HG03108 (cell line): ENCODE measurements at regions not wholly inside any gene's neighbourhood (a gene's known extent, or its start where the extent isn't known, plus 50 kb on each side); places are given as distances from the start of the nearest gene placed in this dataset.

Source experiments
- ATAC-seq: cut with Tn5 transposase; IDR thresholded peaks from one replicate; pipeline ENCODE4 v1.9.1; 2021; ENCODE audit warnings: moderate library complexity; ENCODE audit not compliant: unreplicated experiment

DNA sequence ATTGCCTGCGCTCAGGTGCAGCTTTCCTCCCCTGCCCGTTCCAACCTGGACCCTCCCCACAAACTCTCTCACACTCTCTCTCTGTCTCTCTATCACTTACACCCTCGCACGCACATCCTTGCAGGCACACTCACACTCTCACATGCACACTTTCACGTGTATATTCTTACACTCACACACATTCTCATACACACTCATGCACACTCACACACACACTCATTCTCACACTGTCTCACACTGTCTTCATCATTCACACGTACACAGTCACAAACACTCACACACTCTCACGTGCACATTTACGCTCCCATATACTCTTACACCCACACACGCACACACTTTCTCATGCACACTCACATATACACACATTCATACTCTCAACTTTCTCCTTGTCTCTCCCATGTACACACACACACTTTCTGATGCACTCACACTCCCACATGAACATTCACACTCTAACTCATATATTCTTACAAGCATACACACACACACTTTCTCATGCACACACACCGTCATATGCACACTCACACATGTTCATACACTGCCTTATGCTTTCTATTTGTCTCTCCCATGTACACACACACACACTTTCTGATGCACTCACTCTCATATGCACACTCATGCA, 229.3 kb downstream of the SNX18 start:
- no peak for ATAC-seq

DNA sequence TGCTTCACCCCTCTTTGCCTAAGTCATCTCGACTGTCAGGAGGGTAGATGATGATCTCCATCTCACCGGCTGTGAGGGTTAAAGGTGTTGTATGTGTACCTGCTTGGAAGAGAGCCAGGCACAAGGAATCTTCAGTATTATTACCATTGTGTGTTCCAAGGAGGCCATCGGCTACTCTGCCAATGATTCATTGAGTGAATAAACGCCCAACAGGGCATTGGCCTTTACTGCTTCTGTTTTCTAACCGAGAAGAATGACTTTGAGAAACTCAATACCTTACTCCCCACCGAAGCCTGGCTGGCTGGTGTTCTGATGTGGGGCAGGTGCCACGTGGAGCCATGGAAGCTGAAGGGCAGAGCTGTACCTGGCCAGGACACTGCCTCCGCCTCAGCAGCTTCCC, 228.8 kb downstream of the SNX18 start:
- ATAC-seq = no peak

DNA sequence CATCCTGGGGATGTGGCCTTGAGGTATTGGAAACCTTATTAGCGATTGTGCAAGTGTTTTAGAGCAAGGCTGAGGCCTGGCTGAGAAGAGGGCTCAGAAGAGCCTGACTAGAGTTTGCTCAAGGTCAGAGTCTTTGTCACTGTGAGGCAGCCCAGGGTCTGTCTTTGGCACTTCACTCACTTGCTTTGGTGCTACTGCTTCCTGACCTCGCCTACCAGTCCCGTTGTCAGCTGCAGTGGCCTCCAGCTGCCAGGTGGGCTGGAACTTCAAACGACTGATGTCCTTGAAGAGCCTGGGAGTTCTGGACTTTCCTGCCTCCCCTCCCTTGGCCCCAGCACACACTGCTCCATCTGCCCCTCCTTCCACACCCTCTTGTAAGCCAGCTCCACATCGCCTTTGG, 228.0 kb downstream of the SNX18 start:
- ATAC-seq = no peak

DNA sequence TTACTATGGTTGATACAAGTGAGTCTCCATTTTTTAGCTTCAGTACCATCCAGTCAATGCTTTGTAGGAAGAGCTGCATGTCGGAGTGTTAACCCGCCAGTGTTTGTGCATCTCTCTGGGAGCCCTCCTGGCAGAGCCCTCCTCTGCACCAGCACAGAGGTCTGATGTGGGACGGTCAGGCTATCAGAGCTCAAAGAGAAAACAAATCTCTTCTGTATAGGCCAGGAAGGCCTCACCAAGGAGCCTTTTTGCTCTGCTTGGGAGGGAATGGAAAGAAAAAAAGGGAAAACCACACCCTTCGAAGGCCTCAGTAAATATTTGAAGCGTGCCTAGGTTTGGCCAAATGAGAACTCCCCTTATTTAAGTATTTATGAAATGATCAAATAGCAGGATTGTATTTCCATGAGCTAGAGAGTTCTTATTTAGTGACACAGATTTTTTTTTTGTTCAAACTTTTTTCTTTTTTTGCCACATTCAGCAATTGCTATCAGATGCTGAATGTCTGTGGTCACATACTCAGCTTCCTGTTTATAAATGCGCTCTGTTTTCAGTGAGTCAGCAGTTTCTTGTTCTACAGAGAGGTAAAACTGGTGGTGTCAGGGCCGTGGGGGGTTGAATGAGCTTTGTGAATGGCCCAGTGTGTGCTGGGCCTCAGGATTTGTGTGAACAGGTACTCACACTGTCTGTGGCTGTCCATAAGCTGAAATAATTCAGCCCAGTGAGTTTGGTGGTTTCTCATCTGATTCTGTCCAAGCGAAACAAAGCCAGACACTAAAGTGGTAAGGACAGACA, 226.6 kb downstream of the SNX18 start:
- ATAC-seq = peak; percentile 82

DNA sequence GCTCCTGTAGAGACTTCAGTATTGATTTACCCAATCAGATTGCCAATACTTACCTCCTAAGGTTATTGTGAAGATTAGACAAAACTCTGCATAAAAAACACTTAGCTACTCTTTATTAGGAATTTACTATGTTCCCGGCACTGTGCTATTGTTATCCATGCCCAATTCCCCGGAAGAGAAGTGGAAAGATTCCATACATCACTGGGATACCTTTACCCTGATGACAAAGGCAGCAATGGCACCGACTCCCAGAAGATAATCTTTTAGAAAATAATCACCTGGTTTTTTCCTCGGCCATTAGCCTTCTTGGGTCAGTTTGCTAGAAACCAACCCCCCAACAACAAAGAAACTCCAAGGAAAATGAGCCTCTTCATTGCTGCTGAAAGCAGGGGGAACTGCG, 226.0 kb downstream of the SNX18 start:
- ATAC-seq = no peak

DNA sequence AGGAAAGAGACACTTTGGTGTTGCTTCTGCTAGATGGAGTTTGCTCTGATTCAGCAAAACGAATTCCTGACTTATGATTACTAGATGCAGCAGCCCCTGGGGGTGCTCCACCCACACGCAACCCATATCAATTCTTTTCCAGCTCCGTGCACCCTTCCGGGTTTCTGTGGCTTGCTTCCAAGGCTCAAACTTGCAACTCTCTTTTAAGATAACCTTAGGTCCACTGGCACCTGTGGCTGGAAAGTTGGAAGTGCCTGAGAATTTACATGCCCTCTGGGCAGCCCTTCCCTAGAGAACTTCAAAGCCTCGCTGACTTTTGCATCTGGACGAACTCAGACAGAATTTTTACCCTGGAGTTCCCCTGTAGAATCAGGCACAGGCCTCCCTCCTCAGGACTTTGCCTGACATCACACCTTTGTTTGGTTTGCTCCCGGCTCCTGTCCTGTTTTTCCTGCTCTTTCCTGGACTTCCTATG, 224.9 kb downstream of the SNX18 start:
- ATAC-seq = no peak

DNA sequence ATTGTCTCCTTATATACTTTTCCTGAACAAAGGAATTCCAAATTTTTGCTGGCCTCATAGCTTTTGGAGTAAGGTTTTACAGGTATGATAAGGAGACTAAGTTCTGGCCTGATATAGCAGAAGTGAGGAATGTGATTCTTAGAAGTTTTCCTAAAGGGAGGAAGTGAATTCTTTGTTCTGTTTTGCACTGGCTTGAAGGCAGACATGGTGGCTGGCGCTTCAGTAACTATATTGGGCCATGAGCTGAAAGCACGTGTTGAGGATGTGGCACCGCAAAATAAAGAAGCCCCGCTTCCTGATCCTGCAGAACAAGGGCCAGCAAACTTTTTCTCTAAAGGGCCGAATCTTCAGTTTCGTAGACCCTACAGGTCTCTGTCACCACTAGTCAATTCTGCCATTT, 224.2 kb downstream of the SNX18 start:
- ATAC-seq = no peak

DNA sequence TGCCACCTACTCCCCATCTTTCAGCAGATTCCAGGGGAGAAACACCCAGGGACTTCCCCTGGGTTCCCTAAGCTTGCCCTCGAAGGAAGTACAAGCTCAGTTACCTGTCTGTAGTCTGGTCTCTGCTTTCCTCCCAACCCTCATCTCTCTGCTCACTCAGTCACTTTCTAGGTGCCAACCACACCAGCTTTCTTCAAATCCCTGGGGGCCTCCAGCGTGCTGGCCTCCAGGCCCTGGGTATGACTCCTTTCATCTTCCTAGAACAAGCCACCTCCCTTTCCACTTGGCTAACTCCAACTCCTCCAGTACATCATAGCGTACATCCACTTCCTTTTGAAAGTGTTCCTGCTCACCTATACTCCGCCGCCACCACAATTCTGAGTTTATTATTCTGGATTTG, 222.6 kb downstream of the SNX18 start:
- no peak for ATAC-seq

DNA sequence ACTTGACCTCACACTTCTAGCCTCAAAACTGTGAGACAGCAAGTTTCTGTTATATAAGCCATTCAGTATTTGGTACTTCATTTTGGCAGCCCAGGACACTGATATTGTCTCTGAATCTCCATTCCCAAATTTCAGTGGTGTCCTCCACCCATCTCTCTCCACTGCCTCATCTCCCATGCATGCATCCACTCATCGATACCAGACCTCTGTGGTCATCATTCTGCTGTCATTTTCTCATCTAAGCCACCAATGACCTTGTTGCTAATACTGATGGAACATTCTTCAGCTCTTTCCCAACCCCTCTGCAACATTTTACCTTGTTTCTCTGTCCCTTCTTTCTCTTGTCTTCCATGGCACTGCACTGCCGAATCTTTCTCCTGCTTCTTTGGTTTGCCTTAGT, 221.8 kb downstream of the SNX18 start:
- ATAC-seq = no peak

DNA sequence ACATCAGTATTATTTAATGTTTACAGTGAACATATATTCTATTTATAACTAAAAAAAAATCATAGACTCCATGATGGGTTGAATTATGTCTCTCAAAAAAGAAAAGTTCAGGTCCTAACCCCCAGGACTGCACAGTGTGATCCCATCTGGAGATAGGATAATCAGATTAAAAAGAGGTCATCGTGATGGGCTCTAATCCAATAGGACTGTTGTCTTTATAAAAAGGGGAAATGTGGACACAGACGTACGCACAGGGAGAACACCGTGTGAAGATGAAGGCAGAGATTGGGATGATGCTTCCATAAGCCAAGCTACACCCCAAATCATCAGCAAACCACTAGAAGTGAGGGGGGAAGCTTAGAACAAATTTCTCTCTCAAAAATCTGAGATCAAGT, 221.4 kb downstream of the SNX18 start:
- ATAC-seq = no peak

DNA sequence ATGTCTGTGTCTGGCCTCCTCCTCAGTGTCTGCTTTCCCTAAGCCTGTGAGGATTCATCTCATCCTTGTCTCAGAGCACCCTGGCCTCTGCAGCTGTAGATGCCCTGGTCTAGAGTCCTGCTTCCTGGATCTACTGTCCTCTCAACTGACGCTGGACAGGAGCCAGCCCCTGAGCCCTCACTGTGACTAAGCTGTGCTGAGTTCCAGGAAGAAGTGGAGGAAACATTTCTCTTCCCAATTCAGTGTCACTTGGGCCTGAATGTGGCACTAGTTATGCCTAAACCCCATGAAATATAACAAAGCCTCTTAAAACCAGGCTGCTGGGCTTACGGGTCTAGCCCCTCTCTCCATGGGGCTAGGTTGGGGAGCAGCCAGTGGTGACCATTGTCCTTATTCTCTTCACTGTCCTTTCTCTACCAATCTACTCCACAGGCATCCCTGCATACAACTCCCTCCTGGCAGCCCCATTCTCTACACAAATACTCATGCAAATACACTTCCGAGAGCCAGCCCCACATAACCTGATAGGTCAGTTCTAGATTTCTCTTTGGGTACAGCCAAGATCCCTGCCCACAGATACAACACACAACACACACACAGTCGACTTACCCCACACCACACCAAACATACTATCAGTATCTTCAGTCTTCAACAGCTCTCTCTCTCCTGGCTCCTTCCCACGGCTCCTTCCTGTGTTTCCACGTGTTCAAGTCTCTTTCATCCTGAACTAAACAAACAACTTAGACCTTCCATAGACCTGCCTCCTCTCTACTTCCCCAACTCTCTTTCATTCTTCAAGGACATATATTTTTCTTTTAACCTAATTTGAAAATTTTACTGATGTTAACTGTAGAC, 220.8 kb downstream of the SNX18 start:
- no peak for ATAC-seq

DNA sequence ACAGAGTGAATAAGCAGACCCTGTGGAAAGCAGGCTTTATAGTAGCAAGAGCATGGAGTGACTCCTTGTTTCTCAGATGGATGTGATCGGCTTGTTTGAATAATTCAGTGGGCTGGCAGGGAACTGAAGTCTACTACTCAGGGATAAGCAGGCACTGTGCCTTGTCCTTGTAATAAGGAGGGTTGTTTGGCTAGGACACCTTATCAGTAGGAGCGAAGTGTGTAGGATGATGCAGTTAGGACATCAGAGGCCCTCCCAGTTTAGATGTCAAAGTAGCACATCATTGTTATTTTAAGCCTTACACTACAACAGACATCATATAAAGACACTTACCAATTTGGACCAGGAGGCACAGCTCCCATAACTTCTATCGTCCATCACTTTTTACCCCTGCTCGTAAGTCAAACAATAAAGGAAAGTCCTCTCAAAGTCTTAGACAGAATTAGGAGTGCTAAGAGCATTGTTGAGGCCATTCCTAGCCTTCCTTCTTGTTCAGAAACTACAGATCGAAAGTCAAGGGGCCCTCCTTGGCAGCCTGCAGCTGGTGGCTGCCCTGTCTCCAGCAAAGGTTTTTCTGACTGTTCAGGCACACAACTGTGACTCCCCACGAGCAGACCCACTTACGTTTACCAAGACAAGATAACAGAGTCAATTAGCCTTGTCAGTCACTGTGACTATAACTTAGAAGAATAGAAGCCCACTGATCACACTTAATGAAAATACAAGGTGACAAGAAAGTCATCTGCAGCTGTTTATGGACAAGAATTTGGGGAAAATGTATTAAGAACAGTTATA, 218.6 kb downstream of the SNX18 start:
- no peak for ATAC-seq

DNA sequence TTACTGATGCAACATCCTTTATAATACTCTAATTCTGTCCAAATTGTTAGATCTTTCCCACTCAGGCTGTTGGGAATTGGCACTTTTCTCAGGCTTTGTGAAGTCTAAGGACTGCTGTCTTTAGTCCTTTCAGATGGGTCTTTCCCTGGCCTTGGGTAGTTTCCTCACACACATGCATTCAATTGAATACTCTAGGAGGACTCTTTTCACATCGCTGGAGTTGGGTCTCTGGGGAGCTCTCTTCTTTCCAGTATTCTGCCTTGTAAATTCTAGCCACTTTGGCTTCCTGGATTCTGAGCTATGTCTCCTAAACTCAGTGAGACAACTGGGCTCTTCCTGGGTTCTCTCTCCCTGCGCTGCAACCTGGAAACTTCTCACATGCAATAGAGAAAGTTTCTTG, 215.5 kb downstream of the SNX18 start:
- no peak for ATAC-seq

DNA sequence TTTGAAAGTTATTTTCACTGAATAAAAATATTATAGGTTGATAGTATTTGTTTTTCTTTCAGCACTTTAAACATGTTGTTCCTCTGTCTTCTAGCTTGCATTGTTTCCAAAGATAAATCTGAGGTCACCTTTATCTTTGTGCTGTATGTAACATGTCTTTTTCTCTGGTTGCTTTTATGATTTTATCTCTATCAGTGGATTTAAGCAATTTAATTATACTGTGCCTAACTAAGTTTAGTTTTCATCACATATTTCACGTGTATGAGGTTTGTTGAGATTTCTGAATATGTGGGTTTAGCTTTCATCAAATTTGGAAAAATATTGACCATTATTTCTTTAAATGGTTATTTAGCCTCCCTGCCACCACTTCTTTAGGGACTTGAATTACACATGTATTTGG, 214.5 kb downstream of the SNX18 start:
- no peak for ATAC-seq

DNA sequence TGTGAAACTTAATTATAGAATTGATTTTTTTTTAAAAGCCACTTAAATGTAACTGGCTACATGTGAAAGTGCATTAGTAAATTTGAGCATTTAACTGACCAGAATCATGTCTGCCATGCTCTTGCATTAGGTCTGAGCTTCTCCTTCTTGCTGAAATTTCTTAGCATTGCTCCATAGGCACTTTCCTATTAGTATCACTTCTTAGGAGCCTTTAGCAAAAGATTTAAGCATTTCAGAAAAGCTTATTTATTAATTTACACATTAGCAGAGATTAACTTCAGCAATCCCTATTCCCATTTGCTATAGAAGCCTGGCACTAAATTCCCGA, 211.0 kb downstream of the SNX18 start:
- ATAC-seq = no peak

DNA sequence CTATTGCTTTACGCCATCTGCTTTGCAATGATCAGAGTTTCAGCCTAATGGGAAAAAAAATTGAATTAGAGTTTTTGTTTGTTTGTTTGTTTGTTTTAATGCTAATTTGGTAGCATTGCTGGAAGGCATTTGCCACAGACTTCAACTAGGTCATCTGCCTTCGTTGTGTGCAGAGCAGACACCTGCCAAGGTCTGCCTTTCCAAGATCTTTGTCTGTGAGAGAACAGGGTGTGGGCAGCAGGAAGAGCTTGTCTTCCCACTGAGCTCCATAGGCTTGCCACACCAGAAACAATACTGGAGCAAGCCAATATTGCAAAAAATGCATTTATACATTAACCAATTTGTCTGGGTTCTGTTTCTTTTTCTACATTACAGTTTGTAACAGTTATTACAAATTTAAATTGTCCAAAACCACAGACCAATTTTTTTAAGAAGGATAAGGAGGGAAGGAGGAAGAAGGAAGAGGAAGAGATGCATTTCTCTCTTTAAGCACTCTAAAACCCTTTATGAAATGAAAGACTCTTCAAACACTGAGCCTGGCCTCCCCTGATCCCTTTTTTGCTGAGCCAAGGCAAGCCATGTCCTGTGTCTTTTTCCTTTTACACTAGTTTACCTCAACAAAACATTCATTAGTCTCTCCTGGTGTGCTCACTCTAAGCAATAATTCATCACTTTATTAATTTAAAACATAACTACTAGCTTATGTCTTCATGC, 210.5 kb downstream of the SNX18 start:
- ATAC-seq = no peak

DNA sequence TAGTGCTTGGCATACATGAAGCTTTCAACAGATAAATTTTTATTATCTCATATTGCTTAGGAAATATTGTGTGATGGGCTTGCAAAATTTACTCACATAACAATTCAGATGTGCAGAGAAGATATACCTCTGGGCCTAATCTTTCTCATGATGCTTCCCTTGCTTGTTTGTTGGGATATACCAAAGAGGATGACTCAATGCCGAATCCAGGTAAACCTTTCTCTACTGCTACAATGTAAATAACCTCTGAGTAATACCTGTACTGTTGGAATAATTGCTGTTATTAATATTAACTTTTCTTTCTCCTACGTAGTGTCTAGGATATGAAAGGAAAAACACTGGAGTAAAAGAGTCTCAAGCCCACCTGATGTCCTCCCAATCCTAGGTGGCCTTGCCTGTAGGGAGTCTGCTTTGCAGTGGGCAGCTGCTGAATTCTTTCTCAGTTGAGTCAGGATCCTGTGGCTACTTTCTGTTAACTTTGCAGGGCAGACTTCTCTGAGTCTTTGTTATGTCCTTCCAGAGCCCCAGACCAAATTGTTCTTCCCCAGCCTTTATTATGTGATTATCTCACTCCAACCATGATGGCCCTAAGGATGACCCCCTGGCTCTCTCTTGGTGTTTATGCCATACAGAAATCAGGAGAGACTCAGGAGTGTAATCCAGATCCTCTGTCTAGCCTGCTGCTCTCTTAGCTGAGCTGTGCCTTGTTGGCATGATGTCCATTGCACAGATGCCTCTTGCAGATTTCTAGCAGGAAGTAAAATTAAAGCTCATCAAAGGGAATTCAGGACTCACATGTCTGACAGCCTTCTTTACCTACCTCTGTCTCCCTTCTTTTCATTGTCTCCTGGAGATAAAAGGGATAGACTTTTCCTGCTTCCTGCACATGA, 208.1 kb downstream of the SNX18 start:
- ATAC-seq = no peak

DNA sequence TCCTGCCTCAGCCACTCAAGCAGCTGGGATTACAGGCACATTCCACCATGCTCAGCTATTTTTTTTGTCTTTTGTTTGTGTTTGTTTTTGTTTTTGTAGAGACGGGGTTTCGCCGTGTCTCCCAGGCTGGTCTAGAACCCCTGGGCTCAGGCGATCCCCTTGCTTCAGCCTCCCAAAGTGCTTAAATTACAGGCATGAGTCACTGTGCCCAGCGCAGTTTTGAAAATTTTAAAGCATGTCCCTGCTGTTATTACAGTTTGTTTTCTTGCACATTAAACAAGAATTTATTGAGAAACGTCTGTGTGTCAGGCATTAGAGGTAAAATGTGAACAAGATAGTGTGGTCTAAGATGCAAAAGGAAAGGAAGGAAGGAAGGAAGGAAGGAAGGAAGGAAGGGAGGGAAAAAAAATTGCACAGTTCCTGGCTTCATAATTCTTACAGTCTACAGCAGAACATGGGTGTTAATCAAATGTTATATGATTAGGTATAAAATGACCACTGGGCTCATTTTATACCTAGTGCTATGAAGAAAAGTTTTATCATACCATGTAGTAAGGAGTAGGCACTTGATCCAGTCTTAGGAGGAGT, 205.4 kb downstream of the SNX18 start:
- no peak for ATAC-seq
